Mucosa of descending colon (tissue), 3 donors: ENCODE measurements at regions not wholly inside any gene's neighbourhood (a gene's known extent, or its start where the extent isn't known, plus 50 kb on each side); places are given as distances from the start of the nearest gene placed in this dataset.

Experiments used
- ATAC-seq: fragments of 200-7000 bp; cut with Tn5 transposase; one replicate; pipeline ENCODE4 v1.9.1; 2020; ENCODE audit warnings: mild to moderate bottlenecking, moderate library complexity
- DNase-seq, 3 donors: peaks; one replicate each; pipeline ENCODE4 v3.0.0-alpha.2; 2020
- H3K36me3 ChIP-seq: fragments of 200-600 bp; one replicate; pipeline ENCODE4 v1.8.0; 2021; ENCODE audit warnings: low read depth, mild to moderate bottlenecking
- H3K4me1 ChIP-seq: fragments of 200-600 bp; one replicate; pipeline ENCODE4 v1.8.0; 2021; ENCODE audit warnings: low read depth, mild to moderate bottlenecking
- H3K4me3 ChIP-seq: fragments of 200-600 bp; one replicate; pipeline ENCODE4 v1.8.0; 2021; ENCODE audit warnings: mild to moderate bottlenecking
- H3K9me3 ChIP-seq: fragments of 200-600 bp; one replicate; pipeline ENCODE4 v1.8.0; 2021; ENCODE audit warnings: mild to moderate bottlenecking
- intact Hi-C, 2 donors: fragments of 100-400 bp; cut with DNase I in 1 of 2; cut with micrococcal nuclease in 1 of 2; formaldehyde crosslinking; loops; one replicate each; pipeline versions ENCODE4 v1.11.0 to v1.11.1; 2022; cut with DNase I, micrococcal nuclease
- TF ChIP-seq, protein P1 (sequence below): fragments of 200-600 bp; IDR thresholded peaks from one replicate; pipeline ENCODE4 v1.8.0; 2022; ENCODE audit warnings: antibody characterized with exemption, mild to moderate bottlenecking
- donor health status: DM: no; HTN: no; CAD: no; lungs with moderate emphysema.
- donor health status: DM: no; HTN: no; CAD: no.
- donor health status: DM: no; HTN: yes; CAD: no.

DNA sequence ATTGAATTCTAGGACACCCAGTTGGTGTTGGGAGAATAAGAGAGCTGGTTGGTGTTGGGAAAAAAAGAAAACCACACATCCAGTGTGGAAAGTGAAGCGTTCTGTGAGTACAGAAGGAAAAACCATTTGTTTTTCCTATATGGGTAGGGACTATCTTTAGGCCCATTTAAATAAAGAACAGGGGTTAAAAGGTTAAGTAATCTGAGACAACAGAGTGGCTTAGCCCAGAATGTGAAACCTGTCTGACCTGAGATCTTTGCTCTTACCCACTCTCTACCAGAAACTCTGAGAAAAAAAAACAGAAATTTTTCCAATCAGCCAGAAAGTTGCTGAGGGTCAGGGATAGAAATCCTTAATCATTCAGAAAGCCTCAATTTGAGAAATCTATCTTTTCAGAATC lies 59.8 kb upstream of the LRRC55 start:
- ATAC-seq (no peak), DNase-seq (no peak)
- no peaks in the 10 kb centered on the region for H3K9me3 ChIP-seq
- H3K36me3 ChIP-seq = no peaks in the 10 kb centered on the region
- H3K4me1 ChIP-seq = no peaks in the 10 kb centered on the region
- TF ChIP-seq, protein P1, sequence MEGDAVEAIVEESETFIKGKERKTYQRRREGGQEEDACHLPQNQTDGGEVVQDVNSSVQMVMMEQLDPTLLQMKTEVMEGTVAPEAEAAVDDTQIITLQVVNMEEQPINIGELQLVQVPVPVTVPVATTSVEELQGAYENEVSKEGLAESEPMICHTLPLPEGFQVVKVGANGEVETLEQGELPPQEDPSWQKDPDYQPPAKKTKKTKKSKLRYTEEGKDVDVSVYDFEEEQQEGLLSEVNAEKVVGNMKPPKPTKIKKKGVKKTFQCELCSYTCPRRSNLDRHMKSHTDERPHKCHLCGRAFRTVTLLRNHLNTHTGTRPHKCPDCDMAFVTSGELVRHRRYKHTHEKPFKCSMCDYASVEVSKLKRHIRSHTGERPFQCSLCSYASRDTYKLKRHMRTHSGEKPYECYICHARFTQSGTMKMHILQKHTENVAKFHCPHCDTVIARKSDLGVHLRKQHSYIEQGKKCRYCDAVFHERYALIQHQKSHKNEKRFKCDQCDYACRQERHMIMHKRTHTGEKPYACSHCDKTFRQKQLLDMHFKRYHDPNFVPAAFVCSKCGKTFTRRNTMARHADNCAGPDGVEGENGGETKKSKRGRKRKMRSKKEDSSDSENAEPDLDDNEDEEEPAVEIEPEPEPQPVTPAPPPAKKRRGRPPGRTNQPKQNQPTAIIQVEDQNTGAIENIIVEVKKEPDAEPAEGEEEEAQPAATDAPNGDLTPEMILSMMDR = no peak
- intact Hi-C loops = no loop called here
- no peak overlapping the region for H3K4me3 ChIP-seq

DNA sequence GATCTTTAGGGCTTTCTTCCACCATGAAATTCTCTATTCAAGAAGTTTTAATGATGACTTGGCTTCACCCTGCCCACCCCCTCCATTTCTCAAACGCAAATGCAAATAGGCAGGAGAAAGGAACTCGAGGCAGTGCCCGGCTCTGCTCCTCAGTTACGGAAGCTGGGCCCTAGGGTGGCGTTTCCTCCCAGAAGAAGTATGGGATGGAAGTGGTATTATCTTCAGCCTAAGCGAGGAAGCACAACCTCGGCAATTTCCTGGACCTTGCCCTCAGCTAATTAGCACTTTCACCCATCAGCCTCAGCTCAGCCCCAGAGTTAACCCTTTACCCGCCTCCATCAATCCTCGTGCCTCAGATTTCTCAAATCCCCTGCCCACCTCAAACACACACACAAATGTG lies 58.2 kb upstream of the LRRC55 start:
- ATAC-seq (peak; percentile 18), DNase-seq (no peak)
- Histone ChIP-seq H3K9me3 (no peaks in the 10 kb centered on the region), H3K36me3 (no peaks in the 10 kb centered on the region), H3K4me3 (no peak overlapping the region), H3K4me1 (no peaks in the 10 kb centered on the region)
- TF ChIP-seq, protein P1 = no peak
- intact Hi-C loops = no loop called here

DNA sequence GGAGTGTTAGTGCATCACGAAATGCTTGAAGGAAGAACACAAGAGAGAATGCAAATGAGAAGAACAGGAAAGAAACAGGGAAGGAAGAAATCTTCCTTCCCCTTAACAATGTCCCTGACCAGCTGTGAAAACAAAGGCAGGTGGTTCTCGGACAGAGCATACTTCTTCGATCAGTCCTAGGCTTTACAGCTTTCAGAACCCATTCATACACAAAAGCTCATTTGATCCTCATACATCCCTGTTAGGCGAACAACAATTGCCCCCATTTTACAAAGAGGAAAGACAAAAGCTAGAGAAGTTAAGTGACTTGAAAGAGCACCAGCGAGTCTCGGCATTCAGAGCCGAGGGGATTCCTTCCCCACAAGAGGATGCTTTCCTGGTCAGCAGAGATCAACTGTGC lies 57.2 kb upstream of the LRRC55 start:
- no peaks in the 10 kb centered on the region for H3K36me3 ChIP-seq
- TF ChIP-seq, protein P1 = no peak
- no peak for DNase-seq
- H3K4me3 ChIP-seq = no peak overlapping the region
- intact Hi-C loops = no loop called here
- ATAC-seq = peak; percentile 51
- H3K9me3 ChIP-seq = no peaks in the 10 kb centered on the region
- H3K4me1 ChIP-seq = no peaks in the 10 kb centered on the region

DNA sequence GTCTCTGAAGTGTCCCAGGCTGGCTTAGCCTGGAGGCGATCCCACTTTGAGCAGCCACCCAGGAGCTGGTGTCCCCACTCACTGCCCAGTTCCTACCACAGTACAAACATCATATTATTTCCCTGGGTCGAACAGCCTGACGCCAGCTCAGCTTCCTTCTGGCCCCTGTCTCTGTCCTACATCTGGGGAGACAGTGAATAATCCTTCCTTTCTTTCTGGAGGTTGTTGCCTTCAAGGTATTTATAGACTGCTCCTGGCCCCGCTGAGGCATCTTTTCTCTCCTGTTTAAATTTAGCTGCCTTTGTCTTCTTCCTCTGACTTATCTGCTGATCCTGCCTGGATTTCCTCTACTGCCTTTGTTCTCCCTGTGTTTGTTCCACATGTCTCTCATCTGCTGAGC lies 56.8 kb upstream of the LRRC55 start:
- Histone ChIP-seq H3K4me1 (no peaks in the 10 kb centered on the region), H3K9me3 (no peaks in the 10 kb centered on the region), H3K4me3 (no peak overlapping the region), H3K36me3 (no peaks in the 10 kb centered on the region)
- intact Hi-C loops = no loop called here
- ATAC-seq (no peak), DNase-seq (no peak)
- TF ChIP-seq, protein P1 = no peak

DNA sequence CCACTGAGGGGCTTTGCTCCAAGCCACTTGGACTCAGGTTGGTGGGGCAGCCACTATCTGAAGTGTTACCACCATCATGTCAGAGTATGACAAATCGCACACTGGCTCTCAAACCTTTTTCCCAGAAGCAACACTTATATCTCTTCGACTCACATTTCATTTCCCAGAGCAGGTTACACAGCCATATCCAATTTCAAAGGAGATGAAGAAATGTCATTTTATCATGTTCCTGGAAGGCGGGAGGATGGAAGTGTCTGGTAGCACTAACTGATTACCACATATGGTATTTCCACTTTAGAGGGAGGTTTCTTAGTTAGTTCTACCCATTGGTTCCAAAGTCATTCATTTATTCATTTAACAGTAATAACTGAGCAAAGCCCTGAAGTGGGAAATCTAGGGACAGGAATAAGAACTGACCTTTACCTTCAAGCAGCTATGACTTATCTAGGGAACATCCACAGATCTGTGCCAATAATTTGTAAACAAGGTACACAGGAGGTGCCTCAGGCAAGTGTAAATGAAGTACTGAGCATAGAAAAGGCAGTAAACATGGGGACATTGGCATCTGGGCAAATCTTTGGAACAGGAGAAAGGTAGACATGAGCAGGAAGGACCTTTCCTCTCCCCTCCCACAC lies 54.9 kb upstream of the LRRC55 start:
- intact Hi-C loops = no loop called here
- ATAC-seq = no peak
- TF ChIP-seq, protein P1 = no peak

More for the DNA sequence above, 54.9 kb upstream of the LRRC55 start:
- H3K4me1 ChIP-seq = no peaks in the 10 kb centered on the region
- no peak overlapping the region for H3K4me3 ChIP-seq
- H3K9me3 ChIP-seq = no peaks in the 10 kb centered on the region
- no peaks in the 10 kb centered on the region for H3K36me3 ChIP-seq
- no peak for DNase-seq
